GM12878 (cell line): ENCODE measurements at regions not wholly inside any gene's neighbourhood (a gene's known extent, or its start where the extent isn't known, plus 50 kb on each side); places are given as distances from the start of the nearest gene placed in this dataset.

Source experiments
- DPF2 ChIP-seq: fragments of 450-650 bp; IDR thresholded peaks from 2 replicates; pipeline ENCODE4 v1.6.1; 2017; ENCODE audit warnings: mild to moderate bottlenecking
- NR2C2 ChIP-seq: IDR thresholded peaks from 2 replicates; pipeline ENCODE4 v1.6.1; 2011; ENCODE audit warnings: borderline replicate concordance, low read depth; ENCODE audit not compliant: control insufficient read depth, insufficient read length
- SMAD1 ChIP-seq: fragments of 450-650 bp; IDR thresholded peaks from 2 replicates; pipeline ENCODE4 v1.6.1; 2018; ENCODE audit warnings: mild to moderate bottlenecking, low read depth; ENCODE audit not compliant: partially characterized antibody
- SMARCA5 ChIP-seq: fragments of 450-650 bp; IDR thresholded peaks from 2 replicates; pipeline ENCODE4 v1.6.1; 2017; ENCODE audit warnings: mild to moderate bottlenecking
- SREBF2 ChIP-seq: IDR thresholded peaks from 2 replicates; pipeline ENCODE4 v1.6.1; 2012; ENCODE audit warnings: mild to moderate bottlenecking, low read length
- TF ChIP-seq, protein P1 (sequence below): fragments of 450-650 bp; IDR thresholded peaks from 2 replicates; pipeline ENCODE4 v1.6.1; 2018; ENCODE audit warnings: borderline replicate concordance, mild to moderate bottlenecking; ENCODE audit not compliant: partially characterized antibody
- TF ChIP-seq, protein P2 (sequence below): fragments of 450-650 bp; IDR thresholded peaks from 2 replicates; pipeline ENCODE4 v1.6.1; 2017; ENCODE audit warnings: antibody characterized with exemption, mild to moderate bottlenecking, moderate library complexity

DNA sequence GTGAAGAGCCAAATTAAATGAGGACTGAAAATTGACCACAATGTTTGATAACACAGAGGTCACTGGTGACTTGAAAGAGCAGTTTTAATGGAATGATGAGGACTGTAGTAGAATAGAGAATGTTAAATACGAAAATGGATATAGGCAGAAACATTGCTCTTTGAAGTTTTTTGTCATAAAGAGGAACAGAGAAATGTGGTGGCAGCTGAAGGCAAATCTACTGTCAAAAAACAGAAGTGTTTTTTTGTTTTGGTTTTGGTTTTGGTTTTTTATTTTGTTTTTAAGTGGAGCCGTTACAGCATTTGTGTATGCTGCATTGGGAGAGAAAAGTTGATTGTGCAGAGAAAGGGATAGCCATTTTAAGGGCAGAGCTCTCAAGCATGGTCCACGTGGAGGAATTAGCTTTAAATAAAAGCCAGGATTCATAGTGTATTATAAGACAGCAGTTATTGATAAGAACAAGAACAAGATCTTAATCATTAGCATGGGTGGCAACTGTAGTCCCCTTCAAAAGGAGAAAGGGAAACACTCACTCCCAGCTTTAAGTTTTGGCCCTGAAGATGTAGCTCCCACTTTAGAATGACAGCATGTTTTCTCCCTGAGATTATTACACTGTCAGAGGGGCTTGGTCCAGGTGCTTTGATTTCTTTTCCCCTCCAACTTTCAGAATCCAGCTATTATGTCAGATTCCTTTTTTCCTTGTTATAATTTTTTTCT is 156.7 kb upstream of the BET1 start (continued):
- TF ChIP-seq, protein P1, sequence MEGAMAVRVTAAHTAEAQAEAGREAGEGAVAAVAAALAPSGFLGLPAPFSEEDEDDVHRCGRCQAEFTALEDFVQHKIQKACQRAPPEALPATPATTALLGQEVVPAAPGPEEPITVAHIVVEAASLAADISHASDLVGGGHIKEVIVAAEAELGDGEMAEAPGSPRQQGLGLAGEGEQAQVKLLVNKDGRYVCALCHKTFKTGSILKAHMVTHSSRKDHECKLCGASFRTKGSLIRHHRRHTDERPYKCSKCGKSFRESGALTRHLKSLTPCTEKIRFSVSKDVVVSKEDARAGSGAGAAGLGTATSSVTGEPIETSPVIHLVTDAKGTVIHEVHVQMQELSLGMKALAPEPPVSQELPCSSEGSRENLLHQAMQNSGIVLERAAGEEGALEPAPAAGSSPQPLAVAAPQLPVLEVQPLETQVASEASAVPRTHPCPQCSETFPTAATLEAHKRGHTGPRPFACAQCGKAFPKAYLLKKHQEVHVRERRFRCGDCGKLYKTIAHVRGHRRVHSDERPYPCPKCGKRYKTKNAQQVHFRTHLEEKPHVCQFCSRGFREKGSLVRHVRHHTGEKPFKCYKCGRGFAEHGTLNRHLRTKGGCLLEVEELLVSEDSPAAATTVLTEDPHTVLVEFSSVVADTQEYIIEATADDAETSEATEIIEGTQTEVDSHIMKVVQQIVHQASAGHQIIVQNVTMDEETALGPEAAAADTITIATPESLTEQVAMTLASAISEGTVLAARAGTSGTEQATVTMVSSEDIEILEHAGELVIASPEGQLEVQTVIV = no peak
- TF ChIP-seq NR2C2 = no peak
- TF ChIP-seq, protein P2, sequence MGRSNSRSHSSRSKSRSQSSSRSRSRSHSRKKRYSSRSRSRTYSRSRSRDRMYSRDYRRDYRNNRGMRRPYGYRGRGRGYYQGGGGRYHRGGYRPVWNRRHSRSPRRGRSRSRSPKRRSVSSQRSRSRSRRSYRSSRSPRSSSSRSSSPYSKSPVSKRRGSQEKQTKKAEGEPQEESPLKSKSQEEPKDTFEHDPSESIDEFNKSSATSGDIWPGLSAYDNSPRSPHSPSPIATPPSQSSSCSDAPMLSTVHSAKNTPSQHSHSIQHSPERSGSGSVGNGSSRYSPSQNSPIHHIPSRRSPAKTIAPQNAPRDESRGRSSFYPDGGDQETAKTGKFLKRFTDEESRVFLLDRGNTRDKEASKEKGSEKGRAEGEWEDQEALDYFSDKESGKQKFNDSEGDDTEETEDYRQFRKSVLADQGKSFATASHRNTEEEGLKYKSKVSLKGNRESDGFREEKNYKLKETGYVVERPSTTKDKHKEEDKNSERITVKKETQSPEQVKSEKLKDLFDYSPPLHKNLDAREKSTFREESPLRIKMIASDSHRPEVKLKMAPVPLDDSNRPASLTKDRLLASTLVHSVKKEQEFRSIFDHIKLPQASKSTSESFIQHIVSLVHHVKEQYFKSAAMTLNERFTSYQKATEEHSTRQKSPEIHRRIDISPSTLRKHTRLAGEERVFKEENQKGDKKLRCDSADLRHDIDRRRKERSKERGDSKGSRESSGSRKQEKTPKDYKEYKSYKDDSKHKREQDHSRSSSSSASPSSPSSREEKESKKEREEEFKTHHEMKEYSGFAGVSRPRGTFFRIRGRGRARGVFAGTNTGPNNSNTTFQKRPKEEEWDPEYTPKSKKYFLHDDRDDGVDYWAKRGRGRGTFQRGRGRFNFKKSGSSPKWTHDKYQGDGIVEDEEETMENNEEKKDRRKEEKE = no peak
- TF ChIP-seq SREBF2 = no peak
- TF ChIP-seq DPF2 = peak; percentile 97
- peak; percentile 60 for TF ChIP-seq SMAD1
- no peak for TF ChIP-seq SMARCA5
